Endodermal cell (in vitro differentiated cells): ENCODE measurements at regions not wholly inside any gene's neighbourhood (a gene's known extent, or its start where the extent isn't known, plus 50 kb on each side); places are given as distances from the start of the nearest gene placed in this dataset.
A peak's percentile ranks its signal among the peaks of the same experiment; 100 is the strongest.

Experiments
- DNase-seq: peaks from one replicate; pipeline ENCODE4 v3.0.0-alpha.2; 2017
- H3K27ac ChIP-seq: 2 replicates; pipeline ENCODE4 v1.5.1; 2013; ENCODE audit warnings: mild to moderate bottlenecking, low read depth, low read length, moderate library complexity
- H3K27me3 ChIP-seq: 2 replicates; pipeline ENCODE4 v1.6.1; 2013; ENCODE audit warnings: mild to moderate bottlenecking, low read length, moderate library complexity; ENCODE audit not compliant: insufficient read depth, control insufficient read depth, poor library complexity, severe bottlenecking
- H3K36me3 ChIP-seq: 2 replicates; pipeline ENCODE4 v1.7.0; 2013; ENCODE audit warnings: mild to moderate bottlenecking, low read length, moderate library complexity; ENCODE audit not compliant: control insufficient read depth, insufficient read depth
- H3K4me1 ChIP-seq: one replicate; pipeline ENCODE4 v1.7.0; 2013; ENCODE audit warnings: low read length; ENCODE audit not compliant: control insufficient read depth, insufficient read depth
- H3K4me3 ChIP-seq: 2 replicates; pipeline ENCODE4 v1.5.1; 2013; ENCODE audit warnings: mild to moderate bottlenecking, low read length, moderate library complexity
- H3K9ac ChIP-seq: 2 replicates; pipeline ENCODE4 v1.6.1; 2013; ENCODE audit warnings: mild to moderate bottlenecking, low read length, moderate library complexity; ENCODE audit not compliant: poor library complexity, severe bottlenecking; ENCODE audit errors: extremely low read depth
- H3K9me3 ChIP-seq: 2 replicates; pipeline ENCODE4 v1.6.1; 2013; ENCODE audit warnings: mild to moderate bottlenecking, low read length, moderate library complexity; ENCODE audit not compliant: control insufficient read depth
- H3K27ac Mint-ChIP-seq: 2 replicates; pipeline ENCODE4 v1.8.0; 2020; ENCODE audit warnings: mixed read lengths
- H3K27me3 Mint-ChIP-seq: 2 replicates; pipeline ENCODE4 v1.8.0; 2021; ENCODE audit warnings: mild to moderate bottlenecking, mixed read lengths; ENCODE audit not compliant: insufficient read depth
- H3K36me3 Mint-ChIP-seq: 2 replicates; pipeline ENCODE4 v1.8.0; 2020; ENCODE audit warnings: low read depth, mixed read lengths
- H3K4me1 Mint-ChIP-seq: 2 replicates; pipeline ENCODE4 v1.8.0; 2020; ENCODE audit warnings: mixed read lengths
- H3K4me3 Mint-ChIP-seq: 2 replicates; pipeline ENCODE4 v1.8.0; 2020; ENCODE audit warnings: mild to moderate bottlenecking, moderate library complexity, mixed read lengths
- H3K9me3 Mint-ChIP-seq: 2 replicates; pipeline ENCODE4 v1.8.0; 2020; ENCODE audit warnings: mild to moderate bottlenecking, mixed read lengths
- CTCF ChIP-seq: fragments of 200-600 bp; sonication (generic); conservative IDR thresholded peaks from 2 replicates; pipeline ENCODE4 v1.5.0; 2021; ENCODE audit warnings: antibody characterized with exemption, mild to moderate bottlenecking
- WGBS, 2 experiments: methylation state at CpG; one replicate each; pipeline versions ENCODE4 v1.1.5 to v1.1.7; 2013; ENCODE audit warnings: missing lambda C conversion rate in 2 of 2, mixed read lengths in 1 of 2; ENCODE audit not compliant: insufficient coverage in 1 of 2, insufficient read length in 1 of 2; 5-methylcytosine and 5-hydroxymethylcytosine counted together

- Mint-ChIP-seq H3K4me1 (peaks cover 10% of the 10 kb centered on the region), H3K27me3 (no peaks in the 10 kb centered on the region), H3K27ac (no peak overlapping the region), H3K9me3 (no peaks in the 10 kb centered on the region), H3K4me3 (no peak overlapping the region), H3K36me3 (no peaks in the 10 kb centered on the region)
- Histone ChIP-seq H3K36me3 (no peaks in the 10 kb centered on the region), H3K9ac (no peak overlapping the region), H3K9me3 (no peaks in the 10 kb centered on the region), H3K4me1 (peaks cover 5% of the 10 kb centered on the region), H3K4me3 (no peak overlapping the region), H3K27me3 (no peaks in the 10 kb centered on the region), H3K27ac (no peak overlapping the region)
- no peak for TF ChIP-seq CTCF
- DNase-seq, result no peak
Observed at GRCh38 chr4:128727658-128728057, 81.8 kb upstream of the JADE1 start.

GRCh38 chr4:128725405-128726055, 84.0 kb upstream of the JADE1 start:
- peak; percentile 51 for DNase-seq
- peaks cover 10% of the 10 kb centered on the region for H3K4me1 Mint-ChIP-seq
- H3K36me3 ChIP-seq, result no peaks in the 10 kb centered on the region
- no peak for TF ChIP-seq CTCF
- H3K4me3 ChIP-seq, result no peak overlapping the region
- no peaks in the 10 kb centered on the region for H3K27me3 Mint-ChIP-seq
- no peaks in the 10 kb centered on the region for H3K36me3 Mint-ChIP-seq
- no peaks in the 10 kb centered on the region for H3K9me3 ChIP-seq
- H3K9ac ChIP-seq, result no peak overlapping the region
- peaks cover 5% of the 10 kb centered on the region for H3K4me1 ChIP-seq
- no peak overlapping the region for H3K4me3 Mint-ChIP-seq
- H3K27ac Mint-ChIP-seq, result peak overlapping the region; percentile 52
- H3K9me3 Mint-ChIP-seq, result no peaks in the 10 kb centered on the region
- WGBS, 2 experiments, result 35 to 57% methylated on average over 2 to 3 of the region's 3 CpGs
- no peak overlapping the region for H3K27ac ChIP-seq
- H3K27me3 ChIP-seq, result no peaks in the 10 kb centered on the region

- WGBS, 2 experiments, result 80 to 100% methylated on average over 1 to 2 of the region's 2 CpGs
- no peaks in the 10 kb centered on the region for H3K9me3 ChIP-seq
- Mint-ChIP-seq H3K27ac (no peak overlapping the region), H3K9me3 (no peaks in the 10 kb centered on the region), H3K4me3 (no peak overlapping the region), H3K36me3 (no peaks in the 10 kb centered on the region), H3K4me1 (peaks cover 10% of the 10 kb centered on the region), H3K27me3 (no peaks in the 10 kb centered on the region)
- no peaks in the 10 kb centered on the region for H3K27me3 ChIP-seq
- no peak for DNase-seq
- no peak for TF ChIP-seq CTCF
- peaks cover 4% of the 10 kb centered on the region for H3K4me1 ChIP-seq
- no peak overlapping the region for H3K9ac ChIP-seq
- no peak overlapping the region for H3K27ac ChIP-seq
- no peaks in the 10 kb centered on the region for H3K36me3 ChIP-seq
- H3K4me3 ChIP-seq, result no peak overlapping the region
Observed at GRCh38 chr4:128722911-128723310, 86.6 kb upstream of the JADE1 start.
